Right lobe of liver (tissue), 6 donors: ENCODE measurements at regions not wholly inside any gene's neighbourhood (a gene's known extent, or its start where the extent isn't known, plus 50 kb on each side); places are given as distances from the start of the nearest gene placed in this dataset.

Experiments
- ATAC-seq, 4 donors: fragments of 200-7000 bp; cut with Tn5 transposase; one replicate each; pipeline ENCODE4 v1.9.1; 2020; ENCODE audit warnings: mild to moderate bottlenecking in 4 of 4, moderate library complexity in 4 of 4
- DNase-seq, 3 donors: peaks; one replicate each; pipeline ENCODE4 v3.0.0-alpha.2; 2020
- H3K27ac ChIP-seq, 3 donors: fragments of 200-600 bp; one replicate each; pipeline ENCODE4 v1.8.0; 2022
- H3K27me3 ChIP-seq, 2 donors: fragments of 200-600 bp; one replicate each; pipeline ENCODE4 v1.8.0; 2022
- H3K36me3 ChIP-seq, 4 donors: fragments of 200-600 bp; sonication (generic) in 1 of 4; one replicate each; pipeline versions ENCODE4 v1.5.1 to v1.8.0; 2017 to 2022; ENCODE audit warnings: control low read depth in 1 of 4
- H3K4me1 ChIP-seq, 4 donors: fragments of 200-600 bp; sonication (generic) in 1 of 4; one replicate each; pipeline versions ENCODE4 v1.5.1 to v1.8.0; 2017 to 2022; ENCODE audit warnings: control low read depth in 1 of 4
- H3K4me3 ChIP-seq, 3 donors: fragments of 200-600 bp; one replicate each; pipeline ENCODE4 v1.8.0; 2022
- H3K9me3 ChIP-seq, 4 donors: fragments of 200-600 bp; sonication (generic) in 1 of 4; one replicate each; pipeline versions ENCODE4 v1.5.1 to v1.8.0; 2017 to 2022; ENCODE audit warnings: control low read depth in 1 of 4
- CTCF ChIP-seq, 4 donors: fragments of 200-600 bp in 3 of 4; fragments of 450-650 bp in 1 of 4; IDR thresholded peaks; one replicate each; pipeline versions ENCODE4 v1.5.1 to v1.8.0; 2016 to 2022; ENCODE audit warnings: antibody characterized with exemption in 4 of 4, mild to moderate bottlenecking in 2 of 4
- POLR2A ChIP-seq: fragments of 450-650 bp; IDR thresholded peaks from one replicate; pipeline ENCODE4 v1.6.1; 2017; ENCODE audit warnings: antibody characterized with exemption, mild to moderate bottlenecking
- WGBS: methylation state at CpG from one replicate; pipeline ENCODE4 v1.1.6; 2018; ENCODE audit warnings: low coverage, low lambda C conversion rate; ENCODE audit not compliant: insufficient coverage; ENCODE audit errors: missing lambda C conversion rate; 5-methylcytosine and 5-hydroxymethylcytosine counted together
- intact Hi-C, 2 donors: fragments of 100-400 bp; cut with DNase I; formaldehyde crosslinking; loops; one replicate each; pipeline versions ENCODE4 v1.11.2 to v1.14.1; 2022
- donor health status: DM: no; HTN: yes; CAD: no.
- donor health status: DM: no; HTN: no; CAD: no.
- donor health status: DM: no; HTN: no; CAD: no.
- donor health status: DM: no; HTN: yes; CAD: no.
- donor health status: DM: no; HTN: yes; CAD: no.

DNA sequence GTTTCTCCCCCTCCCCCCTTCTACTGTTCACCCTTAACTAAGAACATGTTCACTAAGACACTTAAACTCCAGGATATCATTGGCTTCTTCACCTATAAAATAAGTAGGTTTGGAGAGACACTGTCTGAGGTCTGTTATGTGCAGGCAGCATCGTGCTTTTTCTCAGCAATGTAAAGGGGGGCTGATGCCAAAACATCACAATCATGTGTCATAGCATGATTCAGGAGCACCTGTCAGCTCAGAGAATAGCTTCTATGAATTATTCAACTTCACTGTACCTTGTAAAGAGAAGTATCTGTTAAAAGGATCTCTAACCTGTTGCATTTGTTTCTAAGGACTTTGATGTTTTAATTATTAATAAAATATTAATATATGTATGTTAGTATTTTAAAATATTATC lies 211.4 kb upstream of the EPHA3 start:
- no peaks in the 10 kb centered on the region for H3K36me3 ChIP-seq
- WGBS, result 38% methylated on average over 1 of the region's 1 CpG
- H3K27me3 ChIP-seq, result no peaks in the 10 kb centered on the region
- intact Hi-C loops, result no loop called here
- H3K27ac ChIP-seq, result no peak overlapping the region
- no peak for ATAC-seq
- no peaks in the 10 kb centered on the region for H3K9me3 ChIP-seq
- H3K4me3 ChIP-seq, result no peak overlapping the region
- no peak for DNase-seq
- H3K4me1 ChIP-seq, result no peaks in the 10 kb centered on the region
- TF ChIP-seq CTCF (IDR thresholded peaks at IDR 0.05) (no peak), POLR2A (no peak)

DNA sequence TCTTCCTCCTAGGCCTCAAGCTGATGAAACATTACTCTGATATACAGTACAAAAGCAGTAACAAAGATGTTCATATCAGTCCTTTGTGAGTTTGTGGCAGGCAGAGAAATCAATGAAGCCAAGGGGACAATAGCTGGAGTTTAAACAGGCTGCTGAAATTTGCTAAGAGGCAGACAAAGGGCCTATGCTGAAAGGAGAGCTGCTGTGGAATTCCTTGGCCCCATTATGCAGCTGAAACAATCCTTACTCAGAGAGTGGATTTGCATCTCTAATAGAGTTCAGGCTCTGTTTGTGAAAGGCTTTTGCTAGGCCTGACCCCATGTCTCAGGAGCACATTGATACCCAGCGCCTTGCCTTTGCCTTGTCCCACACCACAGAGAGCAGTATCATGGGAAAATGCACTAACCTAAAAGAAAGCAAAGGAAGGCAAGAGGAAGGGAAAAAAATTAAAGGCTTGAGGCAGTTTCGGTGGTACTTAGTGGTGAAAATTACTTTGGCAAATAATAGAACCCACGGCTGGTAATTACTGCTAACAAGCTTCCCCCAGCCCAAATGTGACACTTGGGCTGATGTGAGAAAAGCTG lies 195.0 kb upstream of the EPHA3 start:
- H3K4me3 ChIP-seq, result no peak overlapping the region
- no peak overlapping the region for H3K27ac ChIP-seq
- intact Hi-C loops, result no loop called here
- H3K27me3 ChIP-seq, result no peaks in the 10 kb centered on the region
- H3K9me3 ChIP-seq, result no peaks in the 10 kb centered on the region
- no peaks in the 10 kb centered on the region for H3K36me3 ChIP-seq
- DNase-seq (no peak), ATAC-seq (no peak)
- TF ChIP-seq POLR2A (no peak), CTCF (IDR thresholded peaks at IDR 0.05) (no peak)
- WGBS, result 38% methylated on average over 3 of the region's 3 CpGs
- no peaks in the 10 kb centered on the region for H3K4me1 ChIP-seq

- Histone ChIP-seq H3K36me3 (no peaks in the 10 kb centered on the region), H3K27me3 (no peaks in the 10 kb centered on the region), H3K9me3 (no peaks in the 10 kb centered on the region), H3K27ac (no peak overlapping the region), H3K4me3 (no peak overlapping the region), H3K4me1 (no peaks in the 10 kb centered on the region)
- DNase-seq (no peak), ATAC-seq (no peak)
- TF ChIP-seq POLR2A (no peak), CTCF (IDR thresholded peaks at IDR 0.05) (no peak)
- intact Hi-C loops, result no loop called here
- WGBS, result 64% methylated on average over 4 of the region's 4 CpGs
Measured at GRCh38 chr3:88918841-88919240, 188.6 kb upstream of the EPHA3 start.

- intact Hi-C loops, result no loop called here
- Histone ChIP-seq H3K27ac (no peak overlapping the region), H3K9me3 (no peaks in the 10 kb centered on the region), H3K27me3 (no peaks in the 10 kb centered on the region), H3K4me1 (no peaks in the 10 kb centered on the region), H3K4me3 (no peak overlapping the region), H3K36me3 (no peaks in the 10 kb centered on the region)
- DNase-seq (no peak), ATAC-seq (no peak)
- 25% methylated on average over 2 of the region's 2 CpGs for WGBS
- TF ChIP-seq POLR2A (no peak), CTCF (IDR thresholded peaks at IDR 0.05) (no peak)
Measured at GRCh38 chr3:88921986-88922385, 185.4 kb upstream of the EPHA3 start.

DNA sequence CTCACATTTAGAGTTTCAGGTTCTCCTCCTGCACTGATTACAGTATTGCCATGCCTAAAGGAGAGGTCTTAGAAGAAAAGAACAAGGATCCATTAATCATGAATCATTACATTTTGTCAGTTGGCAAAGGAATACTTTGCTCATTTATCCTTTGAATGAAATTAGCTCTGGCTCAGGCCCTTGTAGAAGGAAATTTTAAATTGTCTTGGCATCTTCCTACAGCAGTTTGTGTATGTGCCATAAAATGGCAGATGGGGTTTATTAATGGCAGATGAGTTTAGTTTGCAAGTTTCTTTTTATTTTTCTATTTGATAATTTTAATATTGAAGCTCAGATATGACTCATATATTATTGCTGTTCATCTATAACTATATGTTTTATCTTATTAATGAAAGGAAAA lies 181.2 kb upstream of the EPHA3 start:
- ATAC-seq (no peak), DNase-seq (no peak)
- intact Hi-C loops, result no loop called here
- H3K9me3 ChIP-seq, result no peaks in the 10 kb centered on the region
- TF ChIP-seq CTCF (IDR thresholded peaks at IDR 0.05) (no peak), POLR2A (no peak)
- no peaks in the 10 kb centered on the region for H3K4me1 ChIP-seq
- H3K4me3 ChIP-seq, result no peak overlapping the region
- H3K36me3 ChIP-seq, result no peaks in the 10 kb centered on the region
- H3K27me3 ChIP-seq, result no peaks in the 10 kb centered on the region
- no peak overlapping the region for H3K27ac ChIP-seq
